IMR-90 (cell line): ENCODE measurements at regions not wholly inside any gene's neighbourhood (a gene's known extent, or its start where the extent isn't known, plus 50 kb on each side); places are given as distances from the start of the nearest gene placed in this dataset.
A peak's percentile ranks its signal among the peaks of the same experiment; 100 is the strongest.

ENCODE experiments used
- ATAC-seq: fragments of 200-7000 bp; cut with Tn5 transposase; 2 replicates; pipeline ENCODE4 v1.9.1; 2020; ENCODE audit warnings: low read depth, mild to moderate bottlenecking, moderate library complexity
- BruUV-seq: library from RNA; stranded (reverse); fragments of 400-500 nt; replicated peaks from 2 replicates; lab custom pipeline; 2021; lab: Mats Ljungman, UMichigan
- CTCF ChIA-PET: fragments of 300-600 bp; formaldehyde crosslinking; extraction: SDS; loops from one replicate; lab custom pipeline; 2021; ENCODE audit warnings: antibody characterized with exemption; lab: Yijun Ruan, JAX
- POLR2A ChIA-PET: fragments of 300-600 bp; sonication (Branson Sonifier 250); formaldehyde crosslinking; loops from one replicate; lab custom pipeline; 2022; ENCODE audit warnings: antibody characterized with exemption; ENCODE audit not compliant: unreplicated experiment; lab: Charles Lee
- DNase-seq: peaks from one replicate; pipeline ENCODE4 v3.0.0; 2013
- H2AFZ ChIP-seq: replicated peaks from 2 replicates; pipeline ENCODE3; 2013; ENCODE audit warnings: low read length, mild to moderate bottlenecking; ENCODE audit not compliant: poor library complexity
- H2AK5ac ChIP-seq: 2 replicates; pipeline ENCODE4 v1.6.1; 2013; ENCODE audit warnings: low read depth, low read length, inconsistent platforms
- H2AK9ac ChIP-seq: replicated peaks from 2 replicates; pipeline ENCODE3; 2013; ENCODE audit warnings: mild to moderate bottlenecking, low read depth, low read length, moderate library complexity; ENCODE audit not compliant: poor library complexity
- H2BK120ac ChIP-seq: 2 replicates; pipeline ENCODE4 v1.6.1; 2013; ENCODE audit warnings: low read depth, low read length, inconsistent platforms
- H2BK15ac ChIP-seq: 3 replicates; pipeline ENCODE4 v1.6.1; 2013; ENCODE audit warnings: low read depth, low read length, inconsistent platforms
- H2BK20ac ChIP-seq: 2 replicates; pipeline ENCODE4 v1.6.1; 2013; ENCODE audit warnings: low read depth, mild to moderate bottlenecking, inconsistent platforms, low read length, moderate library complexity
- H2BK5ac ChIP-seq: 2 replicates; pipeline ENCODE4 v1.6.1; 2013; ENCODE audit warnings: mild to moderate bottlenecking, low read depth, low read length, inconsistent platforms; ENCODE audit not compliant: poor library complexity, severe bottlenecking
- H3K14ac ChIP-seq: replicated peaks from 2 replicates; pipeline ENCODE4 v1.6.1; 2013; ENCODE audit warnings: low read depth, low read length, inconsistent platforms
- H3K18ac ChIP-seq: 2 replicates; pipeline ENCODE4 v1.6.1; 2013; ENCODE audit warnings: low read depth, low read length, control low read depth
- H3K23ac ChIP-seq: 2 replicates; pipeline ENCODE4 v1.6.1; 2013; ENCODE audit warnings: low read depth, low read length, inconsistent platforms
- H3K27ac ChIP-seq: 2 replicates; pipeline ENCODE4 v1.5.1; 2013; ENCODE audit warnings: mild to moderate bottlenecking, control low read depth, low read length; ENCODE audit not compliant: insufficient read depth
- H3K27me3 ChIP-seq: 2 replicates; pipeline ENCODE4 v1.6.1; 2013; ENCODE audit warnings: low read length; ENCODE audit not compliant: control insufficient read depth, insufficient read depth
- H3K36me3 ChIP-seq: 2 replicates; pipeline ENCODE4 v1.6.1; 2013; ENCODE audit warnings: low read length, mixed read lengths; ENCODE audit not compliant: control insufficient read depth, insufficient read depth
- H3K4ac ChIP-seq: 2 replicates; pipeline ENCODE4 v1.6.1; 2013; ENCODE audit warnings: low read depth, low read length, inconsistent platforms
- H3K4me1 ChIP-seq: 2 replicates; pipeline ENCODE4 v1.6.1; 2013; ENCODE audit warnings: low read length, mixed read lengths; ENCODE audit not compliant: control insufficient read depth, insufficient read depth
- H3K4me2 ChIP-seq: 2 replicates; pipeline ENCODE4 v1.6.1; 2013; ENCODE audit warnings: low read depth, mild to moderate bottlenecking, control low read depth, low read length, moderate library complexity
- H3K4me3 ChIP-seq: 2 replicates; pipeline ENCODE4 v1.5.1; 2013; ENCODE audit warnings: low read depth, mild to moderate bottlenecking, control low read depth, low read length, moderate library complexity; ENCODE audit not compliant: insufficient read depth
- H3K56ac ChIP-seq: 2 replicates; pipeline ENCODE4 v1.6.1; 2013; ENCODE audit warnings: low read length, inconsistent platforms; ENCODE audit not compliant: insufficient read depth; ENCODE audit errors: extremely low read depth
- H3K79me1 ChIP-seq, 2 experiments: 2 replicates each; pipeline ENCODE4 v1.6.1; 2013; ENCODE audit warnings: low read length in 2 of 2, inconsistent platforms in 1 of 2, low read depth in 1 of 2
- H3K9ac ChIP-seq: 2 replicates; pipeline ENCODE4 v1.6.1; 2013; ENCODE audit warnings: low read depth, low read length, control low read depth
- H3K9me1 ChIP-seq: 2 replicates; pipeline ENCODE4 v1.6.1; 2013; ENCODE audit warnings: low read length, inconsistent platforms; ENCODE audit not compliant: insufficient read depth
- H3K9me3 ChIP-seq: 2 replicates; pipeline ENCODE4 v1.6.1; 2013; ENCODE audit warnings: low read length; ENCODE audit not compliant: control insufficient read depth, insufficient read depth
- H4K20me1 ChIP-seq: 2 replicates; pipeline ENCODE4 v1.6.1; 2013; ENCODE audit warnings: low read length, inconsistent platforms; ENCODE audit not compliant: insufficient read depth
- H4K5ac ChIP-seq: 2 replicates; pipeline ENCODE4 v1.6.1; 2013; ENCODE audit warnings: mild to moderate bottlenecking, low read depth, low read length, control low read depth
- H4K8ac ChIP-seq, 2 experiments: 2 replicates each; pipeline ENCODE4 v1.6.1; 2013; ENCODE audit warnings: low read depth in 2 of 2, low read length in 2 of 2, control low read depth in 1 of 2, inconsistent platforms in 1 of 2
- H4K91ac ChIP-seq: 2 replicates; pipeline ENCODE4 v1.6.1; 2013; ENCODE audit warnings: low read depth, low read length, inconsistent platforms; ENCODE audit not compliant: insufficient read depth
- CEBPB ChIP-seq: IDR thresholded peaks from 2 replicates; pipeline ENCODE4 v1.6.1; 2012; ENCODE audit warnings: low read depth, low read length, improper control_type of control experiment
- FOS ChIP-seq: fragments of 150-350 bp; IDR thresholded peaks from 2 replicates; pipeline ENCODE4 v1.6.1; 2016; ENCODE audit warnings: low read depth, low read length
- MAZ ChIP-seq: IDR thresholded peaks from 2 replicates; pipeline ENCODE4 v1.6.1; 2012; ENCODE audit warnings: low read depth, mild to moderate bottlenecking, low read length, improper control_type of control experiment, moderate library complexity, borderline replicate concordance
- MXI1 ChIP-seq: IDR thresholded peaks from 2 replicates; pipeline ENCODE4 v1.6.1; 2012; ENCODE audit warnings: low read depth, mild to moderate bottlenecking, low read length, moderate library complexity, borderline replicate concordance
- NFE2L2 ChIP-seq: fragments of 150-350 bp; IDR thresholded peaks from 2 replicates; pipeline ENCODE4 v1.6.1; 2016; ENCODE audit warnings: low read depth, mild to moderate bottlenecking, low read length
- RFX5 ChIP-seq: IDR thresholded peaks from 2 replicates; pipeline ENCODE4 v1.8.0; 2012; ENCODE audit warnings: low read depth, mild to moderate bottlenecking, low read length, moderate library complexity
- WGBS, 2 experiments: methylation state at CpG; one replicate each; pipeline versions ENCODE4 v1.1.5 to v1.1.7; 2013; ENCODE audit warnings: missing lambda C conversion rate in 2 of 2; ENCODE audit not compliant: insufficient read length in 1 of 2; ENCODE audit errors: extremely low coverage in 2 of 2; 5-methylcytosine and 5-hydroxymethylcytosine counted together
- dilution Hi-C: fragments of 300-500 bp; cut with HindIII; formaldehyde crosslinking; loops from one replicate; pipeline ENCODE4 v1.14.3; 2018; ENCODE audit warnings: low sequenced_read_pairs; ENCODE audit not compliant: unreplicated experiment
- in situ Hi-C: fragments of 300-500 bp; cut with MboI; formaldehyde crosslinking; loops from 3 replicates; pipeline ENCODE4 v1.14.3; 2019; ENCODE audit warnings: low sequenced_read_pairs, inconsistent platforms, mixed read lengths
- intact Hi-C: fragments of 100-400 bp; cut with micrococcal nuclease; formaldehyde crosslinking; loops from 2 replicates; pipeline ENCODE4 v1.10.0; 2022

DNA sequence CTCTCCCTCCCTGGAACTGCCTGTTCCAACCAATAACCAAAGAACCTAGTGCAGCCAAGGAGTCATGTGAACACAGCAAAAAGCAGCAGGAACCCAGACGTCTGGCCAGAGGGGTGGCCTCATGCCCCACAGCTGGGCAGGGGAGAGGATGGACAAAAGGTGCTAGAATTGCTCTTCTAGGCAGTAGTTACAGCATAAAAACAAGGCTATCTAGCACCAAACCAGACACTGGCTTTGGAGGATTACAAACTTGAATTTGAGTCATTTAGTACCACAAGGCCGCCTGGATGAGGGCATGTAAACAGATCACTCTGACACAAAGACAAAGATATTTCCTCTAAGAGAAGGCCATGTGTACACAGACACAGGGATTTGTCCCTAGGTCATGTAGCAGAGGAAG, 423.3 kb upstream of the MAF start:
- H3K36me3 ChIP-seq = no peaks in the 10 kb centered on the region
- no peak overlapping the region for H3K4me2 ChIP-seq
- no peaks in the 10 kb centered on the region for H3K9me1 ChIP-seq
- H3K23ac ChIP-seq = no peak overlapping the region
- H4K8ac ChIP-seq = no peak overlapping the region
- no peak overlapping the region for H3K56ac ChIP-seq
- peak; percentile 3 for DNase-seq
- H4K5ac ChIP-seq = no peak overlapping the region
- no peaks in the 10 kb centered on the region for H3K79me1 ChIP-seq
- ChIA-PET CTCF (no interaction called here), POLR2A (no interaction called here)
- intact Hi-C loops = no loop called here
- no peak for TF ChIP-seq CEBPB
- no peak for TF ChIP-seq FOS
- TF ChIP-seq NFE2L2 = no peak
- TF ChIP-seq RFX5 = no peak
- no peak for TF ChIP-seq MXI1
- no peak for TF ChIP-seq MAZ
- no peak overlapping the region for H3K14ac ChIP-seq
- H4K20me1 ChIP-seq = no peaks in the 10 kb centered on the region
- peak overlapping the region; percentile 24 for H2BK5ac ChIP-seq
- H2BK15ac ChIP-seq = no peak overlapping the region
- H2BK20ac ChIP-seq = no peak overlapping the region
- no peak overlapping the region for H2AFZ ChIP-seq
- H4K91ac ChIP-seq = no peak overlapping the region
- H2AK9ac ChIP-seq = no peak overlapping the region
- H3K9ac ChIP-seq = no peak overlapping the region
- H3K27ac ChIP-seq = no peak overlapping the region
- H3K27me3 ChIP-seq = no peaks in the 10 kb centered on the region
- no peak overlapping the region for H2BK120ac ChIP-seq
- 0 out of 2 replicates have a peak, but pooled peaks cover 2% of the 10 kb centered on the region for H3K9me3 ChIP-seq
- H3K4ac ChIP-seq = no peak overlapping the region
- H3K18ac ChIP-seq = no peak overlapping the region
- no CpG with 5 or more reads among the region's 2 CpGs for WGBS, 2 experiments
- ATAC-seq = no peak; the same call in 1 of the 2 replicates
- no TSS peak for BruUV-seq
- no peaks in the 10 kb centered on the region for H3K4me1 ChIP-seq
- H3K4me3 ChIP-seq = no peak overlapping the region
- no peak overlapping the region for H2AK5ac ChIP-seq
- dilution Hi-C loops = no loop called here
- in situ Hi-C loops = no loop called here
